AG04450 (cell line): ENCODE measurements at regions not wholly inside any gene's neighbourhood (a gene's known extent, or its start where the extent isn't known, plus 50 kb on each side); places are given as distances from the start of the nearest gene placed in this dataset.

Experiments used
- CTCF ChIA-PET: fragments of 300-600, 350-600 bp; formaldehyde crosslinking; extraction: SDS; loops from one replicate; lab custom pipeline; 2022; ENCODE audit warnings: antibody characterized with exemption, inconsistent platforms; lab: Charles Lee
- POLR2A ChIA-PET: fragments of 350-600 bp; formaldehyde crosslinking; extraction: SDS; loops from one replicate; lab custom pipeline; 2021; ENCODE audit warnings: antibody characterized with exemption, inconsistent platforms; lab: Yijun Ruan, JAX
- DNase-seq: peaks from one replicate; pipeline ENCODE4 v3.0.0-alpha.2; 2011; ENCODE audit warnings: low read depth, low spot score
- H3K27ac ChIP-seq: one replicate; pipeline ENCODE4 v1.5.1; 2012; ENCODE audit warnings: low read depth, low read length, control low read depth
- H3K27me3 ChIP-seq: one replicate; pipeline ENCODE4 v1.6.0; 2012; ENCODE audit warnings: low read length; ENCODE audit not compliant: control insufficient read depth, insufficient read depth
- H3K4me3 ChIP-seq: 2 replicates; pipeline ENCODE4 v1.5.1; 2011; ENCODE audit warnings: mild to moderate bottlenecking, low read depth, low read length, control low read depth
- H3K9me3 ChIP-seq: 2 replicates; pipeline ENCODE4 v1.5.1; 2012; ENCODE audit warnings: low read length; ENCODE audit not compliant: control insufficient read depth, insufficient read depth
- CTCF ChIP-seq: IDR thresholded peaks from 2 replicates; pipeline ENCODE4 v1.5.1; 2011; ENCODE audit warnings: low read depth, low read length, control low read depth, inconsistent platforms

GRCh38 chr1:41980827-41981653, 62.3 kb upstream of the HIVEP3 start:
- Histone ChIP-seq H3K9me3 (no peaks in the 10 kb centered on the region), H3K4me3 (no peak overlapping the region), H3K27me3 (no peaks in the 10 kb centered on the region), H3K27ac (no peak overlapping the region)
- CTCF ChIA-PET, result no interaction called here
- no peak for DNase-seq
- POLR2A ChIA-PET, result no interaction called here
- no peak for TF ChIP-seq CTCF

- CTCF ChIA-PET, result interaction anchor here (1.0 kb wide), 1 partner anchor 22 kb away, joined by 3 read pairs; no protein-coding TSS in a partner anchor
- TF ChIP-seq CTCF, result no peak
- POLR2A ChIA-PET, result no interaction called here
Measured at GRCh38 chr1:41978986-41979385, 60.3 kb upstream of the HIVEP3 start.

GRCh38 chr1:41977326-41977725, 58.6 kb upstream of the HIVEP3 start:
- Histone ChIP-seq H3K27me3 (no peaks in the 10 kb centered on the region), H3K27ac (no peak overlapping the region), H3K9me3 (no peaks in the 10 kb centered on the region), H3K4me3 (no peak overlapping the region)
- ChIA-PET CTCF (no interaction called here), POLR2A (no interaction called here)
- TF ChIP-seq CTCF, result no peak
- DNase-seq, result no peak

More at GRCh38 chr1:41978986-41979385, 60.3 kb upstream of the HIVEP3 start:
- no peak for DNase-seq
- Histone ChIP-seq H3K4me3 (no peak overlapping the region), H3K9me3 (no peaks in the 10 kb centered on the region), H3K27me3 (no peaks in the 10 kb centered on the region), H3K27ac (no peak overlapping the region)

- ChIA-PET POLR2A (no interaction called here), CTCF (no interaction called here)
- no peak for DNase-seq
- Histone ChIP-seq H3K9me3 (no peaks in the 10 kb centered on the region), H3K27me3 (no peaks in the 10 kb centered on the region), H3K27ac (no peak overlapping the region), H3K4me3 (no peak overlapping the region)
- TF ChIP-seq CTCF, result no peak
Measured at GRCh38 chr1:41976671-41977070, 57.9 kb upstream of the HIVEP3 start.

GRCh38 chr1:41975850-41976569, 57.3 kb upstream of the HIVEP3 start:
- no peaks in the 10 kb centered on the region for H3K9me3 ChIP-seq
- H3K4me3 ChIP-seq, result no peak overlapping the region
- no peak overlapping the region for H3K27ac ChIP-seq
- no peak for DNase-seq
- no peaks in the 10 kb centered on the region for H3K27me3 ChIP-seq
- no peak for TF ChIP-seq CTCF
- CTCF ChIA-PET, result no interaction called here
- POLR2A ChIA-PET, result no interaction called here
